ENCODE measurements at regions not wholly inside any gene's neighbourhood (a gene's known extent, or its start where the extent isn't known, plus 50 kb on each side); places are given as distances from the start of the nearest gene placed in this dataset.
"Not testable (repeated sequence)": the region's sequence is repeated elsewhere in the genome, so short reads cannot be mapped to it uniquely, and the experiment has no call there.

GRCh38 chr15:22134941-22135566 lies 54.7 kb downstream of the OR4M2 start:
- not testable (repeated sequence) for DNase-seq

- DNase-seq: not testable (repeated sequence)
Observed at GRCh38 chr15:22137572-22137971, 57.2 kb downstream of the OR4M2 start.

GRCh38 chr15:22141106-22141505 lies 60.8 kb downstream of the OR4M2 start:
- DNase-seq: not testable (repeated sequence)

- DNase-seq: not testable (repeated sequence)
Observed at GRCh38 chr15:22148109-22148508, 67.8 kb downstream of the OR4M2 start.

GRCh38 chr15:22158243-22158642 lies 77.9 kb downstream of the OR4M2 start:
- DNase-seq: not testable (repeated sequence)

- not testable (repeated sequence) for DNase-seq
Observed at GRCh38 chr15:22160283-22160682, 80.0 kb downstream of the OR4M2 start.

- DNase-seq: not testable (repeated sequence)
Observed at GRCh38 chr15:22160741-22161140, 80.4 kb downstream of the OR4M2 start.

- not testable (repeated sequence) for DNase-seq
Observed at GRCh38 chr15:22161398-22161797, 81.1 kb downstream of the OR4M2 start.

GRCh38 chr15:22163715-22164114 lies 83.4 kb downstream of the OR4M2 start:
- DNase-seq: not testable (repeated sequence)

- not testable (repeated sequence) for DNase-seq
Observed at GRCh38 chr15:22167521-22167920, 87.2 kb downstream of the OR4M2 start.

GRCh38 chr15:22173029-22173998 lies 93.0 kb downstream of the OR4M2 start:
- not testable (repeated sequence) for DNase-seq

- DNase-seq: not testable (repeated sequence)
Observed at GRCh38 chr15:22174088-22174487, 93.8 kb downstream of the OR4M2 start.

- DNase-seq: not testable (repeated sequence)
Observed at GRCh38 chr15:22177965-22178364, 97.6 kb downstream of the OR4M2 start.

- DNase-seq: not testable (repeated sequence)
Observed at GRCh38 chr15:22178438-22178837, 98.1 kb downstream of the OR4M2 start.

- not testable (repeated sequence) for DNase-seq
Observed at GRCh38 chr15:22179043-22179442, 98.7 kb downstream of the OR4M2 start.

GRCh38 chr15:22180611-22181010 lies 100.3 kb downstream of the OR4M2 start:
- not testable (repeated sequence) for DNase-seq

- not testable (repeated sequence) for DNase-seq
Observed at GRCh38 chr15:22184678-22185077, 104.4 kb downstream of the OR4M2 start.

- DNase-seq: not testable (repeated sequence)
Observed at GRCh38 chr15:22186846-22187532, 106.7 kb downstream of the OR4M2 start.

GRCh38 chr15:22191818-22192217 lies 111.5 kb downstream of the OR4M2 start:
- DNase-seq: not testable (repeated sequence)

GRCh38 chr15:22194739-22195617 lies 114.7 kb downstream of the OR4M2 start:
- not testable (repeated sequence) for DNase-seq

- DNase-seq: not testable (repeated sequence)
Observed at GRCh38 chr15:22196423-22196822, 116.1 kb downstream of the OR4M2 start.

- not testable (repeated sequence) for DNase-seq
Observed at GRCh38 chr15:22200417-22200816, 120.1 kb downstream of the OR4M2 start.
